IPS-15b (cell line): ENCODE measurements at regions not wholly inside any gene's neighbourhood (a gene's known extent, or its start where the extent isn't known, plus 50 kb on each side); places are given as distances from the start of the nearest gene placed in this dataset.
"Not testable (repeated sequence)": the region's sequence is repeated elsewhere in the genome, so short reads cannot be mapped to it uniquely, and the experiment has no call there.

Source experiments
- H3K27me3 ChIP-seq: one replicate; pipeline ENCODE4 v1.6.1; 2013; ENCODE audit warnings: low read length; ENCODE audit not compliant: control insufficient read depth, insufficient read depth
- H3K36me3 ChIP-seq: one replicate; pipeline ENCODE4 v1.6.1; 2013; ENCODE audit warnings: low read length; ENCODE audit not compliant: control insufficient read depth, insufficient read depth
- H3K4me1 ChIP-seq: one replicate; pipeline ENCODE4 v1.6.1; 2013; ENCODE audit warnings: mild to moderate bottlenecking, low read length; ENCODE audit not compliant: control insufficient read depth, insufficient read depth
- H3K4me3 ChIP-seq: one replicate; pipeline ENCODE4 v1.5.1; 2013; ENCODE audit warnings: low read depth, low read length
- H3K9ac ChIP-seq: one replicate; pipeline ENCODE4 v1.6.1; 2013; ENCODE audit warnings: low read depth, mild to moderate bottlenecking, low read length
- H3K9me3 ChIP-seq: one replicate; pipeline ENCODE4 v1.6.1; 2013; ENCODE audit warnings: mild to moderate bottlenecking, low read length; ENCODE audit not compliant: control insufficient read depth, insufficient read depth

- Histone ChIP-seq H3K4me1 (peaks cover 26% of the 10 kb centered on the region), H3K27me3 (peaks cover 28% of the 10 kb centered on the region), H3K9ac (no peak overlapping the region), H3K4me3 (no peak overlapping the region), H3K9me3 (no peaks in the 10 kb centered on the region), H3K36me3 (no peaks in the 10 kb centered on the region)
Measured at GRCh38 chr5:124907098-124907644, 160.7 kb upstream of the ZNF608 start.

GRCh38 chr5:124908581-124909451 is 162.4 kb upstream of the ZNF608 start:
- H3K9me3 ChIP-seq = no peaks in the 10 kb centered on the region
- no peak overlapping the region for H3K9ac ChIP-seq
- no peaks in the 10 kb centered on the region for H3K36me3 ChIP-seq
- H3K27me3 ChIP-seq = peaks cover 15% of the 10 kb centered on the region
- H3K4me1 ChIP-seq = peaks cover 24% of the 10 kb centered on the region
- no peak overlapping the region for H3K4me3 ChIP-seq

GRCh38 chr5:124909734-124910133 is 163.3 kb upstream of the ZNF608 start:
- peaks cover 22% of the 10 kb centered on the region for H3K4me1 ChIP-seq
- peaks cover 6% of the 10 kb centered on the region for H3K27me3 ChIP-seq
- H3K4me3 ChIP-seq = no peak overlapping the region
- H3K9me3 ChIP-seq = no peaks in the 10 kb centered on the region
- H3K36me3 ChIP-seq = no peaks in the 10 kb centered on the region
- no peak overlapping the region for H3K9ac ChIP-seq

- Histone ChIP-seq H3K9ac (no peak overlapping the region), H3K4me3 (no peak overlapping the region), H3K36me3 (no peaks in the 10 kb centered on the region), H3K9me3 (no peaks in the 10 kb centered on the region), H3K27me3 (peaks cover 3% of the 10 kb centered on the region), H3K4me1 (peaks cover 19% of the 10 kb centered on the region)
Measured at GRCh38 chr5:124910354-124911016, 164.0 kb upstream of the ZNF608 start.

- Histone ChIP-seq H3K27me3 (no peaks in the 10 kb centered on the region), H3K36me3 (no peaks in the 10 kb centered on the region), H3K9me3 (no peaks in the 10 kb centered on the region), H3K9ac (no peak overlapping the region), H3K4me1 (peaks cover 7% of the 10 kb centered on the region), H3K4me3 (no peak overlapping the region)
Measured at GRCh38 chr5:124912638-124913328, 166.3 kb upstream of the ZNF608 start.

GRCh38 chr5:124913329-124913653 is 166.9 kb upstream of the ZNF608 start:
- Histone ChIP-seq H3K9me3 (no peaks in the 10 kb centered on the region), H3K4me1 (peaks cover 7% of the 10 kb centered on the region), H3K4me3 (no peak overlapping the region)

GRCh38 chr5:124916313-124916712 is 169.9 kb upstream of the ZNF608 start:
- not testable (repeated sequence) for H3K27me3 ChIP-seq, H3K9ac ChIP-seq, H3K4me3 ChIP-seq, H3K36me3 ChIP-seq, H3K9me3 ChIP-seq
- peaks cover 23% of the 10 kb centered on the region for H3K4me1 ChIP-seq

More at GRCh38 chr5:124913329-124913653, 166.9 kb upstream of the ZNF608 start:
- H3K36me3 ChIP-seq = no peaks in the 10 kb centered on the region
- H3K27me3 ChIP-seq = no peaks in the 10 kb centered on the region
- no peak overlapping the region for H3K9ac ChIP-seq

GRCh38 chr5:124918618-124919017 is 172.2 kb upstream of the ZNF608 start:
- Histone ChIP-seq H3K9me3 (no peaks in the 10 kb centered on the region), H3K9ac (no peak overlapping the region), H3K36me3 (no peaks in the 10 kb centered on the region), H3K27me3 (no peaks in the 10 kb centered on the region), H3K4me1 (peaks cover 45% of the 10 kb centered on the region), H3K4me3 (no peak overlapping the region)

GRCh38 chr5:124919076-124919475 is 172.6 kb upstream of the ZNF608 start:
- no peak overlapping the region for H3K9ac ChIP-seq
- no peaks in the 10 kb centered on the region for H3K36me3 ChIP-seq
- H3K27me3 ChIP-seq = no peaks in the 10 kb centered on the region
- no peaks in the 10 kb centered on the region for H3K9me3 ChIP-seq
- H3K4me1 ChIP-seq = peaks cover 45% of the 10 kb centered on the region
- no peak overlapping the region for H3K4me3 ChIP-seq

GRCh38 chr5:124919747-124920525 is 173.5 kb upstream of the ZNF608 start:
- H3K4me1 ChIP-seq = peaks cover 45% of the 10 kb centered on the region
- H3K9me3 ChIP-seq = no peaks in the 10 kb centered on the region
- H3K36me3 ChIP-seq = no peaks in the 10 kb centered on the region
- no peak overlapping the region for H3K9ac ChIP-seq
- no peaks in the 10 kb centered on the region for H3K27me3 ChIP-seq
- no peak overlapping the region for H3K4me3 ChIP-seq
